Tibial nerve (tissue), 4 donors: ENCODE measurements at regions not wholly inside any gene's neighbourhood (a gene's known extent, or its start where the extent isn't known, plus 50 kb on each side); places are given as distances from the start of the nearest gene placed in this dataset.

Experiments
- CTCF ChIP-seq, 5 experiments: fragments of 200-600 bp in 3 of 5; fragments of 450-650 bp in 2 of 5; sonication (generic) in 3 of 5; IDR thresholded peaks; one replicate each; pipeline ENCODE4 v1.5.1; 2016 to 2019; ENCODE audit warnings: antibody characterized with exemption in 5 of 5, mild to moderate bottlenecking in 3 of 5, moderate library complexity in 2 of 5
- EP300 ChIP-seq, 2 donors: sonication (generic); formaldehyde crosslinking; IDR thresholded peaks; one replicate each; pipeline ENCODE4 v1.6.1; 2017; ENCODE audit warnings: antibody characterized with exemption in 2 of 2, mild to moderate bottlenecking in 1 of 2
- POLR2A ChIP-seq, 2 donors: fragments of 450-650 bp; IDR thresholded peaks; one replicate each; pipeline ENCODE4 v1.6.1; 2017; ENCODE audit warnings: antibody characterized with exemption in 2 of 2, mild to moderate bottlenecking in 2 of 2, moderate library complexity in 2 of 2

GRCh38 chr5:120823328-120823727, 359.2 kb downstream of the PRR16 start:
- no peak for TF ChIP-seq CTCF (IDR thresholded peaks at IDR 0.05)
- TF ChIP-seq EP300 (IDR thresholded peaks at IDR 0.05) = no peak
- TF ChIP-seq POLR2A (IDR thresholded peaks at IDR 0.05) = no peak
